ENCODE measurements at regions not wholly inside any gene's neighbourhood (a gene's known extent, or its start where the extent isn't known, plus 50 kb on each side); places are given as distances from the start of the nearest gene placed in this dataset.

GRCh38 chrX:23501974-23502373 lies 165.3 kb upstream of the PRDX4 start:
- no peak for TF ChIP-seq CTCF (conservative IDR thresholded peaks at IDR 0.05; ENCODE audit: low read depth, low read length)
- no peak for TF ChIP-seq RAD21 (IDR thresholded peaks at IDR 0.05; ENCODE audit: low read length)
- TF ChIP-seq POLR2A (IDR thresholded peaks at IDR 0.05; ENCODE audit: low read depth, low read length), result no peak
- TF ChIP-seq ELK1 (IDR thresholded peaks at IDR 0.05; ENCODE audit: borderline replicate concordance, low read depth, low read length), result no peak
